Upper lobe of left lung (tissue), 4 donors: ENCODE measurements at regions not wholly inside any gene's neighbourhood (a gene's known extent, or its start where the extent isn't known, plus 50 kb on each side); places are given as distances from the start of the nearest gene placed in this dataset.

Source experiments
- POLR2AphosphoS5 ChIP-seq, 2 donors: sonication (generic); formaldehyde crosslinking; IDR thresholded peaks; one replicate each; pipeline ENCODE4 v1.5.1; 2017; ENCODE audit warnings: antibody characterized with exemption in 2 of 2
- TF ChIP-seq, protein P1 (sequence below), 6 experiments: fragments of 450-650 bp in 4 of 6; fragments of 200-600 bp in 2 of 6; sonication (generic) in 2 of 6; IDR thresholded peaks; one replicate each; pipeline ENCODE4 v1.5.1; 2016 to 2019; ENCODE audit warnings: antibody characterized with exemption in 6 of 6

DNA sequence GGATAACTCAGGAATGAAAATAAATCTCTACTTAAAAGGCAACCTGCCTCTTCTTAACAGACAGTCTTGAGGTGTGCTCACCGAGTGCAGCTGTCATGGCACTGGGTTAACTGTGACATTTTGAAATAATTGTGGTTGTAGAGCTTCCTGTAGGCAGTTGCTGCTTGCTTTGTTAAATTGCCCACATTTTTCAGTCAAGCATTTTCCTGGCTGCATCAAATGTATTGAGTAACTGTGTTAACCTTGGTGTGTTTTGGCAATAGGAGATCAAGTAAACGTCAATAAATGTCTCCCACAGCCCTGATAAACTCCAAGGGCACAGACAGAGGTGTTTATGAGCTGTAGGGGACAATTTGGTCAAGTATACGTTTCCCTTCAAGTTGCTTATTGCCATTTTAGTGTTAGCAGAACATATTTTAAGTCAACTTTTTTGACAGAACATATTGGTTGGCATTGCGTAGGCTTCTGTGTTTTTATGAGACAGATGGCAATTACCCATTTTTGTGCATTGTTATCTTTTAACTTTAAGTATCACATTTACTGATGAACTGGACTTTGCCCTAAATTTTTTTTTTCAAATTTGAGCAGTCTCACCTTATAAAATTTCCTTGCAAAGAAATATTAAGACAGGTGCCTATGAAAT is 527.4 kb downstream of the C4orf33 start:
- TF ChIP-seq, protein P1, sequence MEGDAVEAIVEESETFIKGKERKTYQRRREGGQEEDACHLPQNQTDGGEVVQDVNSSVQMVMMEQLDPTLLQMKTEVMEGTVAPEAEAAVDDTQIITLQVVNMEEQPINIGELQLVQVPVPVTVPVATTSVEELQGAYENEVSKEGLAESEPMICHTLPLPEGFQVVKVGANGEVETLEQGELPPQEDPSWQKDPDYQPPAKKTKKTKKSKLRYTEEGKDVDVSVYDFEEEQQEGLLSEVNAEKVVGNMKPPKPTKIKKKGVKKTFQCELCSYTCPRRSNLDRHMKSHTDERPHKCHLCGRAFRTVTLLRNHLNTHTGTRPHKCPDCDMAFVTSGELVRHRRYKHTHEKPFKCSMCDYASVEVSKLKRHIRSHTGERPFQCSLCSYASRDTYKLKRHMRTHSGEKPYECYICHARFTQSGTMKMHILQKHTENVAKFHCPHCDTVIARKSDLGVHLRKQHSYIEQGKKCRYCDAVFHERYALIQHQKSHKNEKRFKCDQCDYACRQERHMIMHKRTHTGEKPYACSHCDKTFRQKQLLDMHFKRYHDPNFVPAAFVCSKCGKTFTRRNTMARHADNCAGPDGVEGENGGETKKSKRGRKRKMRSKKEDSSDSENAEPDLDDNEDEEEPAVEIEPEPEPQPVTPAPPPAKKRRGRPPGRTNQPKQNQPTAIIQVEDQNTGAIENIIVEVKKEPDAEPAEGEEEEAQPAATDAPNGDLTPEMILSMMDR (IDR thresholded peaks at IDR 0.05): no peak
- no peak for TF ChIP-seq POLR2AphosphoS5 (IDR thresholded peaks at IDR 0.05)
